NCI-H2227 (cell line): ENCODE measurements at regions not wholly inside any gene's neighbourhood (a gene's known extent, or its start where the extent isn't known, plus 50 kb on each side); places are given as distances from the start of the nearest gene placed in this dataset.
"Not testable (repeated sequence)": the region's sequence is repeated elsewhere in the genome, so short reads cannot be mapped to it uniquely, and the experiment has no call there.

Experiments used
- DNase-seq: peaks from one replicate; lab custom pipeline; 2025; ENCODE audit not compliant: unreplicated experiment; lab: John Stamatoyannopoulos, UW

DNA sequence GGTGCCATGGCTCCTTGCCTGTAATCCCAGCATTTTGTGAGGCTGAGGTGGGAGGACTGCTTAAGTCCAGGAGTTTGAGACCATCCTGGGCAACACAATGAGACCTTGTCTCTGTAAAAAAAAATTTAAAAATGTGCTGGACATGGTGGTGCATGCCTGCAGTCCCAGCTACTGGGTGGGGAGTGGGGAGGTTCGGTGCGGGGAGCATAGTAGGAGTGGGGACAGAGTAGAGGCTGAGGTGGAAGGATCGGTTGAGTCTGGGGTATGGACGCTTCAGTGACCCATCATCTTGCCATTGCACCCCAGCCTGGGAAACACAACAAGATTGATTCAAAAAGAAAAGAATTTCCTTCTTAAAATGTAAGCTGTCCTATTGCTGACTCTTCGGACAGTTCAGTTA lies 1490.0 kb upstream of the GBE1 start:
- no peak for DNase-seq

DNA sequence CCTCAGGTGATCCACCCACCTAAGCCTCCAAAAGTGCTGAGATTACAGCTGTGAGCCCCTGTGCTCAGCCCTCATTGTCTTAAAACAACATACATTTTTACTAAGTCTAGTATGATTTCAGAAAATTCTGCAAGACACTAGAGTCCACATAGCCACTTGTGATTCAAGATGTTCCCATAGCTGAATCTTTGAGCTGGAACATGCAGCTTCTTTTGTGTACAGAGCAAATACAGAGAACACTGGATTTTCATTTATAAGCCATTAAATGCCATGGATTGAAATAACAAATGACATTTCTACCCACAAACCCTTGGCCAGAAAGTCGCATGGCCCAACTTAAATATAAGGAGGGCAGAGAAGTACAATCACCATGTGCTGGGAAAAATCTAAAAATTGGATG lies 1489.2 kb upstream of the GBE1 start:
- DNase-seq, result no peak

DNA sequence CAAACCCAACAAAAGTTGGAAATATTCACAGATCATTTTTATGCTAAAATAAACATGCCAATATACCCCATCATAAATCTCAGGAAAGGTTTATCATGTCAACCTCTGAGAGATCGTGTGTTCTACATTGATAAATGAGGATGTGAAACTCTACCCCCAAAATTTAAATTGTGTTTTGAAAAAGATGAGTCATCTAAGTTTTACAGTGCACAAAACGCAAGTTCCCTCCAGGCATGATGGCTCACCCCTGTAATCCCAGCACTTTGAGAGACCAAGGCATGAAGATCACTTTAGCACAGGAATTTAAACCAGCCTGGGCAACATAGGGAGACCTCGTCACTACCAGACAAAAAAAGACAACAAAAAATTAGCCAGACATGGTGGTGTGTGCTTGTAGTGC lies 1487.0 kb upstream of the GBE1 start:
- DNase-seq, result no peak

DNA sequence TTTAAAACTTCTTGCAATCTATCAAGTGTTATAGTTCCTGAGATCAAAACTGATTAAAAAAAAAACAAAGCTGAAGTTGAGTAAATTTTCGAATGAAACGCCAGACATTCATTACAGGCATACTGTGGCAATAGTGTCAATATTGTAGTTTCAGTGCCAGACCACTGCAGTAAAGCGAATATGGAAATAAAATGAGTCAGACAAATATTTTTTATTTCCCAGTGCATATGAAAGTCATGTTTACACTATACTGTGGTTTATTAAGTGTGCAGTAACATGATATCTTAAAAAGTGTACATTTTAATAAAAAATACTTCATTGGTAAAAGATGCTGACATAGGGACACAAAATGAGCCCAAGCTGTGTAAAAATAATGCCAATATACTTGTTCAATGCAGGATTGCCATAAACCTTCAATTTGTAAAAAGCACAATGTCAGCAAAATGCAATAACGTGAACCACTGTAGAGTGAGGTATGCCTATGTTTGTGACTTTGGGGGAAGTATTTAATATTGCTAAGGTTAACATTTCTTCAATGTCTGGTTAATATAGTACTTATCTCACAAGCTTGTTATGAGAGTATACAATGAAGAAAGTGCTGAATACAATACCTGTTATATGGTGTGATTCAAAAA lies 1473.9 kb upstream of the GBE1 start:
- no peak for DNase-seq

DNA sequence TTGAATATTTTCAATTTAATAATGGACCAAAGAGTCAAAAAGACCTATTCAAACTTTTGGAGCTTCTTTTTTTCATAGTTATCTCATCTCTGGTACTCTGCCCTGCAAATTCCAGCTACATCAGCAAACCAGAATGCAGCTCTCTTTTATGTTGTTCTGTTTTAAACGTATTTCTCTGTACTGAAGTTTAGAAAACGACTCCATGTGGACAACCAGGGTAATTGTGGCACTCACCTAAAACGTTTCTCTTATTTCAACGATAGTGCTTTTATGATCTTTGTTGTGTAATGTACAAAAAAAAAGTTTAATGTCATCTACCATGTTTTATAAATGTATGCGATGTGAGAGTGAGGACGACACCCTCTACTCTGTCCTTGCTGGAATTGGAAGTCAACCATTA lies 1472.3 kb upstream of the GBE1 start:
- DNase-seq, result no peak

DNA sequence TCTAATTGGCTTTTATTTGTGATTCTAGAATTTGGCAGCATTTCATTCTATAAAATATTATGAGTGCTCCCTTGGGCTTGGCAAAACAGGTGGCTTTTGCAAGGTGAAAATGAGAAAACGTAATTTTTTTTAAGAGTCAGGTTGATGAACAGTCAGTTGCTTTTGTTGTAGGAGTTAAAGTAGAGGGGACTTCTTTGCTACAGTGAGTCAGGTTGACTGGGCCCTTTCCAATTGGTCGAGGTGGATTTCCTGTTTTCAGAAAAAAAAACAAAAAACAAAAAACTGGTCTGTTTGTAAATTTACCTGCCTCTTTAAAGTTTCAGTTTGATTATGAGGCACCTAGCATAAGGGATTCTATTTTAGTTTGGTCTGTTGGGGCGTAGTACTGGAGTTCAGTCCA lies 1469.4 kb upstream of the GBE1 start:
- DNase-seq, result no peak

DNA sequence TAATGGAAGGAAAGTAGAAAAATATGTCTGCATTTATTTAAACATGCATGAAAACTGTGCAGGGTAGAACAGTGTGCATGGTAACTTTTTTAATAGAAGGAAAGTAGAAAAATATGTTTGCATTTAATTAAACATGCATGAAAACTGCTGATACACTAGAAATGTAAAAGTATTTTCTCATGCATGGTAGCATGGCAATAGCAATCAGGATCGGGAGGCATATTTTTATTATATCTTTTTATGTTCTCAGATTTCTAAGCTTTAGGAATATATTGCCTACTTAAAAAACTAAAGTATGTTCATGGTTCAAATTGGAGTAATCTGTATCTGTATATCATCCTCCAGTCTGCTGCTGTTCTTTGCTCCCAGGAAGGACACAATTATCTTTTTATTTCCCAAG lies 1468.9 kb upstream of the GBE1 start:
- DNase-seq, result no peak

DNA sequence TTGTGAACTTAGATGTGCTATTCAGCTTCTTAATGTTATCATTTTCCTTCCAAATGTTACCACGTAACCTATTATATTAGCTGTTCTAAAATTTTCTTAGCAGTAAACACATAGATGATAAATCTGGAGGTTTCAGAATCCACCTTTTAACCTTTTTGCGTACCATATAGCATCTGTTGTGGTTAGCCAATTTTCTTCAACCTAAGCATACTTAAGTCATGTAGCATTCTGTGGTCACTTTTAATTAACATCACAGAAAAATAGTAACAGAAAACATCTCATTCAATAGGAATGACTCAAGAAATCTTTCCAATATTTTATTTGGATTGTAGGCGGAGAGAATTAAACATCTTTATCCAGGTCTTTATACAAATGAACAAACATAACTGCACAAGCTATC lies 1465.3 kb upstream of the GBE1 start:
- no peak for DNase-seq

DNA sequence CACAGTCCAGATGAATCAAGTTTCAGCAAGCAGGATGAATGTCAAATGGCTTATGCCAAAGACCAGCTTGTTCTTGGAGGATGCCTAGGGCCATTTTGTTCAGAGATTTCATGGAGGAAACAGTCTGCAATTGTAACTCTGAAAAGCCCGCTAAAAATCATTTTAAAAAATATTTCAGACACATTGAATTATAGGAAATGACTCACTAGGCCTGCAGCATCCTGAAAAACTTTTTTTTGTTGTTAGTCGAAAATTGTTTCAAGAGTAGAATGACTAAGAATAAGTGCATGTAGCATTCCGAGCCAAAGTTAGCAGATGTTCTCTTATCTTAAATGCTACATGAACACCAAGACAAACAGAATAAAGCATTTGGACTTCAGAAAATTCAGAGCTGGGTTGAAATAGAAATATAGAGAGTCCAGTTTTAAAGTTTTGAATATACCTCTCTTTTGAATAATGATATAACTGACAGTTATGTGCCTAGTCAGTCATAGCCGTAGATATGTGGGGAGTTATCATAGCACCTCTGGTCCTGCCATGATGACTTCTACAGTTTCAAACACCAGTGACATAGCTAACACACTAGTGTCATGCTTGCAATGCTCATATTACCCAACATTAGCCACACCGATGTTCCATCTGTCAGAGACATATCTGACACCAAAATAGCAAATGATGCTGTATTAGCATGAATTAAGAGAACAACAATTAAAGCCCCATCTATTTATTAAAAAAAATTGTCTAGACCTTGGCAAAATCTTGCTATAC lies 1462.8 kb upstream of the GBE1 start:
- no peak for DNase-seq

DNA sequence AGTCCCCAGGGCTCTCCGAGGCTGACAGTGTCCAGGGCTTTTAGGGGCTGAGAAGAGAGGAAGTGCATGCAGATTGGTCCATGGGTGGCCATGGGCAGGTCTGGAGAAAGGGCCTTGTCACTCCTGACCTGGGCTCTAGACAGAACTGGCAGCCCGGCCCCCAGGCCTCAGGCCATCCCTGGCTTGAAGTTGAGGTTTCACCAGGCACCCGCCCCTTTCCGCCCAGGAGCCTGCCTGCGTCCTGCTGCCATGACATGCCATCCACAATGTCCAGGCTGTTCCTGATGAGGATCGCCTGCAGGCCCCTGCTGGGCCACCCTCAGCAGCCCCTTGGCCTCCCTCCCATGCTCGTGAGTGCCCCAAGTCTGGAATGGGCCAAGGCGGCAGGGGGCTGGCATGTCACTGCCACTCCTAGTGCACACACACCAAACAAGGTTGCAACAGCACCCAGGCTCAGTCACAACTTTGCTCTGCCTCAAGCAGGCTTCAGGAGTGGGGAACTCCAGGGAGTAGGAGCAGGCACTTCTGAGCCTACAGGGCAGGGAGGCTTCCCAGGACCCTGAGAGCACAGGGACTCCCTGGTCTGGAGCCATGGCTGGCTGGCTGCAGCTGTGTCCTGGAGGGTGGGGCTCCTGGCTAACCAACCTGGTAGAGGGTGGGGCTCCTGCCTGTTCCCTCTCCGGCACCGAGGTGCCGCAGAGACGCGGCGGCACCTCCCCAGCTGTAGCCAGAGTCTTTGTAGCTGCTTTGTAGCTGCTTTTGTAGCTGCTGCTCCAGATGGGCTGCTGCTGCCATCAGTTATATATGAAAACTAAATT lies 1457.1 kb upstream of the GBE1 start:
- no peak for DNase-seq

DNA sequence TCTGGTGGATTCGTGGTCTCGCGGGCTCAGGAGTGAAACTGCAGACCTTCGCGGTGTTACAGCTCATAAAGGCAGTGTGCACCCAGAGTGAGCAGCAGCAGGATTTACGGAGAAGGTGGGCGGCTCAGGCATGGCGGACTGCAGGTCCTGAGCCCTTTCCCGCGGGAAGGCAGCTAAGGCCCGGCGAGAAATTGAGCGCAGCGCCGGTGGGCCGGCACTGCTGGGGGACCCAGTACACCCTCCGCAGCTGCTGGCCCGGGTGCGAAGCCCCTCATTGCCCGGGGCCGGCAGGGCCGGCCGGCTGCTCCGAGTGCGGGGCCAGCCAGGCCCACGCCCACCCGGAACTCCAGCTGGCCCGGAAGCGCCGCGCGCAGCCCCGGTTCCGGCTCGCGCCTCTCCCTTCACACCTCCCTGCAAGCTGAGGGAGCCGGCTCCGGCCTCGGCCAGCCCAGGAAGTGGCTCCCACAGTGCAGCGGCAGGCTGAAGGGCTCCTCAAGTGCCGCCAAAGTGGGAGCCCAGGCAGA lies 1456.2 kb upstream of the GBE1 start:
- DNase-seq, result not testable (repeated sequence)

DNA sequence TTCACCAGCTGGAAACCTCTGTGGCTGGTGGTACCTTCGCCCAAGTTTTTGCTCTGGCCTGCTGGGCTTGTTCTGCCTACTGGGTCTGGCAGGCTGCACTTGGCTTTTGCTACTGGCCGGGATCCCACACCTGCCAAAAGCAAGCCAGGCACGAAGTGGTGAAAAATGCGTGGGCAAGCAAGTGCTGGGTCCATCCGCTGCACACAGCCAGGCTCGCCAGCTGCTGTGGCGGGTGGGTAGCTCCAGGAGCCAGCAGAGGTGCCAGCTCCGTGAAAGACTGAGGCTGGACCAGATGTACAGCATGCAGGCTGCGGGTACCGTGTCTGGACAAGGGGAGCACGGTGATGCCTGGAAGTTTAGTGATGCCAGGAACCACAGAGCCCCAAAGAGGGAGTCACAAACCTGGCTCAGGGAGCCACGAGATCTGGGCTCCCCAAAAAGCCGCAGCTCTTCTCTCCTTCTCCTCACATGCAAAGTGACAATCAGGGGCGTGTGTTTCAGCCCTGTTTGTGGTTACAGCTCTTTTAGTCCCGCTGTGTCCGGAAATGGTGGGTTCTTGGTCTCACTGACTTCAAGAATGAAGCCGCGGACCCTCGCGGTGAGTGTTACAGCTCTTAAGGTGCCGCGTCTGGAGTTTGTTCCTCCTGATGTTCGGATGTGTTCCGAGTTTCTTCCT lies 1455.6 kb upstream of the GBE1 start:
- no peak for DNase-seq

DNA sequence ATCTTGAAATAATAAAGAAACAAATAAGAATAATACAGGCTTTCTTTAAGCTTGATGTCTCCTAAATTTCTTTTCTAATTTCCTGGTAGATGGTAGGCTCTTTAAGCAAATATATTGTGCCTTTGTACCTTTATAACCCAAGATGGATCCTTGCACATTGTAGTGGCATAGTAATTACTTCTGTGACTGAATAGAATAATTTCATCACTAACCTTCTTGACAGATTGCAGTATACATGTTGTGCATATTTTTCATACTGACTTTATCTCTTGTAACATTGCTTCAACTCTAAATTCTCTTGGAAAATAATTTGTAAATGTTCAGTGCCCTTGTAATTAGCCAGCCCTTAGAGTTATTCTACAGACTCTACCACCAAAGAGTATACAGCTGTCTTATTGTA lies 1433.8 kb upstream of the GBE1 start:
- no peak for DNase-seq

DNA sequence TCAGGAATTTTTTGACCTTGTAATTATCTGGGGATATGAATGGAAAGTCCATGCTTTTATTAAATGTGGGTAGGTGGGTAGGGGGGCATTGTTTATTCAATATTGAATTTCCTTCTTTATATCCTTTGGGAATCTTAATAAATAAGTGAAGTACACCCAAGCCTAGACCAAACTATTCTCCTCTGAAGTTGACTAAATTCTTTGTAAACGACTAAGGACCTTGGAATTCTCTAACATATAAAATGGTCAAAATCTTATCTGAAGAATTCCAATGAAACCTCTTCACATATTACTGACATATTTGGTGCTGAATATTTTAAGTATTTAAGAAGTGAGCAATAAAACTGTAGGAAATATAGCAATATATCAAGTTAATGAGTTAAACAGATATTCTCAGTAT lies 1432.1 kb upstream of the GBE1 start:
- no peak for DNase-seq

DNA sequence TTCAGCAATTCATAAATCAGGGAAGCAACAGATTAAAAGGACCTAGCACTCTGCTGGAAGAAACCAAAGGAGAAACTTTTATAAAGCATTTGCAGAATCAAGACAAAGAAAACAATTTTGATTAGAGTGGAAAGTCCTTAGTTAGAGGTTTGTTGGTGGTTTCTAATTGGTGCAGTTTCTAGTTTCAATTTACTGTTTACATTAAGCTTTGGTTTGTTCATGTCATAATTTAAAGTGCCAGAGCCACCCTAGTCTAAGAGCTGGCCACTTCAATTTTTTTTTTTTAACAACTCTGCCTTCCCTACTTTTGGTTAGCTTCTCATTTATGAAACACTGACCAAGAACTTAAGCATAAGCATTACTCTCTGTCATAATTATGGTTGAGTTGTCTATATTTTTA lies 1428.2 kb upstream of the GBE1 start:
- no peak for DNase-seq

DNA sequence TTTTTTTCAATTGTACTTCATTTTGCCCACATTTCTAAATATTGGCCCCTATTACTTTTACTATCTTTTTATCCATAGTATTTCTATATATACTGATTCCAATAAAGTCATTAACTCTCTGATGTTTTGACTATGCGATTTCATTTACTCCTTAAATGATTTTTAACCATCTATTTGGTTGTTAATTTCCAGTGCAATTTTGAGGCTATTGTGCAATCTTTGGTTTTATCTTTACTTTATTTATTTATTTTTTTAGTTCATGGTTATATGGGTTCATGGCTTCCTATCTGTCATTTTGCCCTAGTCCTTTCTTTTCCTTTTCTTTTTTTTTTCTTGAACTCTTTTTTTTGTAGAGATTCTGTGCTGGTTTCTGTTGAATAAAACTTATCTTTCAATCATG lies 1408.0 kb upstream of the GBE1 start:
- DNase-seq, result no peak

DNA sequence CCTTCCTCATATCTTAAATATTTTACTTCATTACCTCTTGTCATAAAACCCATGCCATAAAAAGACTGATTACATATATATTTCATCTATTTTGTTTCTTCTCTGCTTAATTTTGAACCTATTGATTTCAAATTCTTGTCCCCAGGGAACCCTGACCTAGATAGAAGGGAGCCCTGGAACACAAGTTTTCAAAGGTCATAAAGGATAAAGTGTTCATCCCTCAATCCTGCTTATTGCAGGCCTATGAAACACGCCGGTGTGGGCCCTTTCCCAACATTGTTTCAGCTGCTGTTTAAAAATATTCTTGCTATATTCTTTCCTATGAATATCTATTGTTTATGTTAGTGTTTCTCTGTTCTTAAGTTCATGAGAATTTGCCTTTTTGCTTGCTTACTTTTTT lies 1389.5 kb upstream of the GBE1 start:
- no peak for DNase-seq

DNA sequence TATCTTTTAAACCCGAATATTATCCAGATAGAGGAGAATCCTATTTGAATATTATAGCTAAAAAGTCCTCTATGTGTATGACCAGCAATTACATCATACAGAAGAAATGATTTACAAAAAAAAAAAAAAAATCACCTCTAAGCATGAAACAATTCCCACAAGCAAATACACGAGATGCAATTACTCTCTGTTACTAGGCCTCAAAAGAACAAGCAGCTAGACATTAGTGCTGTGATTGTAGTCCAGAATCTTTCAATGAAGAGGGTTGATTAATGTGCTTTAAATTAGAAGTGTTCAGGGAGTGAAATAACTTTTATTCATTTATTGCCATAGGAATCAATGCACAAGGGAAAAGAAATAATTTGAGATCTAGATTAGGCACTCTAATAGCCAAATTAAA lies 1379.5 kb upstream of the GBE1 start:
- DNase-seq, result no peak

DNA sequence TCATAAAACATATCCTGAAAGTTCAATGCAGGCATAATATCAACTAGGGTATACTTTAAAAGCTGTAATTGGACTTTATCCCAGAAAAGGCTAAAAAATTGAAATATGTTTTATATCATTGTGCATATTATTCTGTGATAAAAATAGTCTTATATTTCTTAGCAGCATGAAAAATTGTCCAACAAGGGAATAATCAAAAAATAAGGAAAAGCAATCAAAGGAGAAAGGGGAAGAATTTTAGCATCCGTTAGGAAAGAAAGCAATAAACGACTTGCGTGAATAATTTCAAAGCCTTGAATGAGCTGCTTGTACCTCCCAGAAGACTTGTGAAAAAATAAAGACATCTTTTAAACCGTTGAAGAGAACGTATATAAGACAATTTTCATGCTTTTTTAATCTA lies 1369.8 kb upstream of the GBE1 start:
- DNase-seq, result no peak

DNA sequence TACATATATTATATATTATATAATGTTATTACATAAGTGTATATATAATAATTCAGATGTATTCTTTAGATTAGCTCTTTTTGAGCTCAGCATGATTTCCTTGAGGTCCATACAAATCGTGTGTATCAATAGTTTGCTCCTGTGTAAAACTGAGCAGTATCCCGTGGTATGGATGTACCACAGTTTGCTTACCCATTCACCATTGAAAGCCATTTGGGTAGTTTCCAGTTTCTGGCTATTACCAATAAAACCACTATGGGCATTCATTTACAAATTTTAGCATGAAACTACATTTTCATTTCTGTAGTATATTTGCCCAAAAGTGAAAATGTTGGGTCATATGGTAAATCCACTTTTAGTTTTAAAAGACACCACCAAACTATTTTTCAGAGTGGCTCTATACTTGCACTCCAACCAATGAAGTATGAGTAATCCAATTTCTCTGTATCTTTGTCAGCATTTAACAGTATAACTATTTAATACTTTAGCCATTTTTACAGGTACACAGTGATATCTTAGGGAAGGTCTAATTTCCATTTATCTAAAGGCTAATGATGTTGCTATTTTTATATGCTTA lies 1361.4 kb upstream of the GBE1 start:
- DNase-seq, result no peak

DNA sequence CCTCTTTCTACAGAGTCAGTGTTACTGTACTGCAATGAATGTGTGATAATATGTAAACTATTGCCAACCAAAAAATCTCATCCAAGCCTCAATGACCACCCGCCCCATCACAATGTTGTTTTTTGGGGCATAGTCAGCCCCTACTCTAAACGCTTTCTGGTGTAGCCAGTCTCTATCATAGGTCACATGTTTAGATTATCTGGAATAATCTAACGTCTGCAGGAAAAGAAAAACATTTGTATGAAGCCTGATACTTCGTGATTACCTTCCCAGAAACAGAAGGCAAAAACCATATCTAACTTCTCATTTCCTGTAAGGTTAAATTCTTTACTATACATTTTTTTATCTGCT lies 1331.8 kb upstream of the GBE1 start:
- DNase-seq, result no peak
